ENCODE measurements at regions not wholly inside any gene's neighbourhood (a gene's known extent, or its start where the extent isn't known, plus 50 kb on each side); places are given as distances from the start of the nearest gene placed in this dataset.
"Not testable (repeated sequence)": the region's sequence is repeated elsewhere in the genome, so short reads cannot be mapped to it uniquely, and the experiment has no call there.

DNA sequence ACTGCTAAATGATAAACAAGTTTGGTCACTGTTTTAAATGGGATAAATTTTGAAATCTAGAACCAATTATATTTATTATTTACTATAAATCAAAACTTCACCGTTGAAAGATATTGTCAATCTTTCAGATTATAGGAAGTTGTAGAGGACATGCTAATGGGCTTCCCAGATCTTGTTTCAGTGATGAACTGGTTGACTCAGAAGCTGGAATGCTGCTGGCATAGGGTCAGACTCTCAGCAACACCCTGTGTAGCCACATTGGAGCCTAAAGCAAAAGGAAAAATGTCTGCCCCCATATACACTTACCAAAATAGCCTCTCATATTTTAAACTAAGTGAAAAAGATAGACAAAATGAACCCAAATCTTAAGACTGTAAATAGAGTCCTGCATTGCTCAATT is 916.9 kb upstream of the SOX9 start:
- H3K27me3 ChIP-seq (ENCODE audit: insufficient read depth, low read length, poor library complexity, severe bottlenecking) = no peaks in the 10 kb centered on the region
- TF ChIP-seq, protein P1, sequence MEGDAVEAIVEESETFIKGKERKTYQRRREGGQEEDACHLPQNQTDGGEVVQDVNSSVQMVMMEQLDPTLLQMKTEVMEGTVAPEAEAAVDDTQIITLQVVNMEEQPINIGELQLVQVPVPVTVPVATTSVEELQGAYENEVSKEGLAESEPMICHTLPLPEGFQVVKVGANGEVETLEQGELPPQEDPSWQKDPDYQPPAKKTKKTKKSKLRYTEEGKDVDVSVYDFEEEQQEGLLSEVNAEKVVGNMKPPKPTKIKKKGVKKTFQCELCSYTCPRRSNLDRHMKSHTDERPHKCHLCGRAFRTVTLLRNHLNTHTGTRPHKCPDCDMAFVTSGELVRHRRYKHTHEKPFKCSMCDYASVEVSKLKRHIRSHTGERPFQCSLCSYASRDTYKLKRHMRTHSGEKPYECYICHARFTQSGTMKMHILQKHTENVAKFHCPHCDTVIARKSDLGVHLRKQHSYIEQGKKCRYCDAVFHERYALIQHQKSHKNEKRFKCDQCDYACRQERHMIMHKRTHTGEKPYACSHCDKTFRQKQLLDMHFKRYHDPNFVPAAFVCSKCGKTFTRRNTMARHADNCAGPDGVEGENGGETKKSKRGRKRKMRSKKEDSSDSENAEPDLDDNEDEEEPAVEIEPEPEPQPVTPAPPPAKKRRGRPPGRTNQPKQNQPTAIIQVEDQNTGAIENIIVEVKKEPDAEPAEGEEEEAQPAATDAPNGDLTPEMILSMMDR (conservative IDR thresholded peaks at IDR 0.05; ENCODE audit: low read length) = no peak
- no peak for TF ChIP-seq EZH2phosphoT487 (IDR thresholded peaks at IDR 0.05; ENCODE audit: borderline replicate concordance)

DNA sequence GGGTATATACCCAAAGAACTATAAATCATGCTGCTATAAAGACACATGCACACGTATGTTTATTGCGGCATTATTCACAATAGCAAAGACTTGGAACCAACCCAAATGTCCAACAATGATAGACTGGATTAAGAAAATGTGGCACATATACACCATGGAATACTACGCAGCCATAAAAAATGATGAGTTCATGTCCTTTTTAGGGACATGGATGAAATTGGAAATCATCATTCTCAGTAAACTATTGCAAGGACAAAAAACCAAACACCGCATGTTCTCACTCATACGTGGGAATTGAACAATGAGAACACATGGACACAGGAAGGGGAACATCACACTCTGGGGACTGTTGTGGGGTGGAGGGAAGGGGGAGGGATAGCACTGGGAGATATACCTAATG is 914.9 kb upstream of the SOX9 start:
- H2AFZ ChIP-seq (ENCODE audit: low read length); H3K27me3 ChIP-seq (ENCODE audit: insufficient read depth, low read length, poor library complexity, severe bottlenecking): not testable (repeated sequence)

More for the DNA sequence above, 916.9 kb upstream of the SOX9 start:
- Histone ChIP-seq H3K4me2 (ENCODE audit: low read depth, low read length, poor library complexity, severe bottlenecking) (no peak overlapping the region), H3K9me3 (ENCODE audit: insufficient read depth, low read depth, low read length) (no peaks in the 10 kb centered on the region), H3K9me2 (replicated peaks; ENCODE audit: low read depth, low read length) (no peaks in the 10 kb centered on the region), H3K9ac (ENCODE audit: low read depth, low read length, poor library complexity, severe bottlenecking) (no peak overlapping the region), H3K4me3 (ENCODE audit: low read length, poor library complexity, severe bottlenecking) (no peak overlapping the region), H3F3A (ENCODE audit: low read depth) (no peaks in the 10 kb centered on the region), H3K79me2 (ENCODE audit: insufficient read depth, low read length) (no peaks in the 10 kb centered on the region), H3K4me1 (ENCODE audit: insufficient read depth, low read length, poor library complexity, severe bottlenecking) (no peaks in the 10 kb centered on the region), H3K36me3 (ENCODE audit: insufficient read depth, low read length) (no peaks in the 10 kb centered on the region), H4K20me1 (ENCODE audit: insufficient read depth, low read length, poor library complexity, severe bottlenecking) (no peaks in the 10 kb centered on the region), H2AFZ (ENCODE audit: low read length) (no peak overlapping the region)

DNA sequence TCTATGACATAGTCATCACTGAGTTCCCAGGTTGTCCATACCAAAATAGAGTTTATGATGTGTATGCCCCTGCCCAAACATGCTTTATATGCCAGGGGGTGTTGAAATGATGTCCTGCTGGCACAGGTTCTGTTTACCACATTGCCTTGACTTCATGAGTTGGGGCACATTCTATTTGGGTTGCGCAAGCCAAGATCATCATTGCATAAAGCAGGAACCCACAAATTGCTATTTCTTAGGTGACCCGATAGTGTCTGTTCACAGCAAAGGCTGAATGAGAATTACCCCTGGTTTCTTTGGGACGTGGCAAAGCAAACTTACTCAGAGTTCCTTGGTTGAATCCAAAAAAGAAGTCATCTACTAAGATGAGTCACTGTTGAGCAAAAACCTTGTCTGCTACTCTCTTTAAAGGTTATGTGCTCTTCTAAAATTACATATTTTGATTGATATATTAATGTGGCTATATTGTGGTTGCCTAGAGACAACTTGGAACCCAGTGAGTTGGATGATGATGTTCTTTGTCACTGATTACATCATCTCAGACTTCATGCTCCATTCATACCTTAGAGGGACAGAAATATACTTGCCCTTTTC is 912.6 kb upstream of the SOX9 start:
- Histone ChIP-seq H2AFZ (ENCODE audit: low read length) (no peak overlapping the region), H3K9ac (ENCODE audit: low read depth, low read length, poor library complexity, severe bottlenecking) (no peak overlapping the region), H3K36me3 (ENCODE audit: insufficient read depth, low read length) (no peaks in the 10 kb centered on the region)

More for the DNA sequence above, 914.9 kb upstream of the SOX9 start:
- H3K9ac ChIP-seq (ENCODE audit: low read depth, low read length, poor library complexity, severe bottlenecking); H3K36me3 ChIP-seq (ENCODE audit: insufficient read depth, low read length); H3K79me2 ChIP-seq (ENCODE audit: insufficient read depth, low read length); H3K9me3 ChIP-seq (ENCODE audit: insufficient read depth, low read depth, low read length); H3K4me2 ChIP-seq (ENCODE audit: low read depth, low read length, poor library complexity, severe bottlenecking); H3K4me1 ChIP-seq (ENCODE audit: insufficient read depth, low read length, poor library complexity, severe bottlenecking); H3K9me2 ChIP-seq (replicated peaks; ENCODE audit: low read depth, low read length); H3F3A ChIP-seq (ENCODE audit: low read depth); H4K20me1 ChIP-seq (ENCODE audit: insufficient read depth, low read length, poor library complexity, severe bottlenecking); H3K4me3 ChIP-seq (ENCODE audit: low read length, poor library complexity, severe bottlenecking): not testable (repeated sequence)

More for the DNA sequence above, 912.6 kb upstream of the SOX9 start:
- no peak for TF ChIP-seq EZH2phosphoT487 (IDR thresholded peaks at IDR 0.05; ENCODE audit: borderline replicate concordance)
- TF ChIP-seq, protein P1 (conservative IDR thresholded peaks at IDR 0.05; ENCODE audit: low read length) = no peak
- H3K4me3 ChIP-seq (ENCODE audit: low read length, poor library complexity, severe bottlenecking) = no peak overlapping the region
- no peaks in the 10 kb centered on the region for H3K4me1 ChIP-seq (ENCODE audit: insufficient read depth, low read length, poor library complexity, severe bottlenecking)
- no peak overlapping the region for H3K4me2 ChIP-seq (ENCODE audit: low read depth, low read length, poor library complexity, severe bottlenecking)
- no peaks in the 10 kb centered on the region for H3K27me3 ChIP-seq (ENCODE audit: insufficient read depth, low read length, poor library complexity, severe bottlenecking)
- H3K9me2 ChIP-seq (replicated peaks; ENCODE audit: low read depth, low read length) = 0 out of 2 replicates have a peak, but pooled peaks cover 3% of the 10 kb centered on the region
- H3K9me3 ChIP-seq (ENCODE audit: insufficient read depth, low read depth, low read length) = no peaks in the 10 kb centered on the region
- H3F3A ChIP-seq (ENCODE audit: low read depth) = no peaks in the 10 kb centered on the region
- no peaks in the 10 kb centered on the region for H3K79me2 ChIP-seq (ENCODE audit: insufficient read depth, low read length)
- H4K20me1 ChIP-seq (ENCODE audit: insufficient read depth, low read length, poor library complexity, severe bottlenecking) = no peaks in the 10 kb centered on the region

All from Loucy (cell line).